Gastroesophageal sphincter (tissue), 4 donors: ENCODE measurements at regions not wholly inside any gene's neighbourhood (a gene's known extent, or its start where the extent isn't known, plus 50 kb on each side); places are given as distances from the start of the nearest gene placed in this dataset.

Experiments used
- ATAC-seq: fragments of 150-250 bp; one replicate; pipeline ENCODE4 v1.9.1; 2016; ENCODE audit warnings: mild to moderate bottlenecking, moderate library complexity
- H3K27ac ChIP-seq, 4 donors: fragments of 200-600 bp; sonication (generic) in 3 of 4; 1 replicate in 3 of 4; 2 replicates in 1 of 4; pipeline ENCODE4 v1.5.1; 2016 to 2019
- H3K27me3 ChIP-seq: fragments of 200-600 bp; sonication (generic); one replicate; pipeline ENCODE4 v1.5.1; 2019
- H3K36me3 ChIP-seq, 2 donors: fragments of 200-600 bp; sonication (generic); one replicate each; pipeline ENCODE4 v1.5.1; 2019; ENCODE audit warnings: control low read depth in 1 of 2
- H3K4me1 ChIP-seq, 3 donors: fragments of 200-600 bp; sonication (generic); 1 replicate in 2 of 3; 2 replicates in 1 of 3; pipeline ENCODE4 v1.5.1; 2016 to 2019; ENCODE audit warnings: control low read depth in 2 of 3
- H3K4me3 ChIP-seq, 2 donors: fragments of 200-600 bp; sonication (generic); one replicate each; pipeline ENCODE4 v1.5.1; 2019; ENCODE audit warnings: mild to moderate bottlenecking in 1 of 2, moderate library complexity in 1 of 2
- H3K9me3 ChIP-seq, 3 donors: fragments of 200-600 bp; sonication (generic); one replicate each; pipeline ENCODE4 v1.5.1; 2017 to 2019; ENCODE audit warnings: control low read depth in 2 of 3
- EP300 ChIP-seq: sonication (generic); formaldehyde crosslinking; IDR thresholded peaks from one replicate; pipeline ENCODE4 v1.6.1; 2017; ENCODE audit warnings: antibody characterized with exemption, mild to moderate bottlenecking
- POLR2A ChIP-seq, 2 donors: fragments of 450-650 bp; IDR thresholded peaks; one replicate each; pipeline ENCODE4 v1.6.1; 2017; ENCODE audit warnings: antibody characterized with exemption in 2 of 2, mild to moderate bottlenecking in 2 of 2, moderate library complexity in 1 of 2
- POLR2AphosphoS5 ChIP-seq: sonication (generic); formaldehyde crosslinking; IDR thresholded peaks from one replicate; pipeline ENCODE4 v1.6.1; 2017; ENCODE audit warnings: antibody characterized with exemption
- WGBS, 2 donors: methylation state at CpG; one replicate each; pipeline ENCODE4 v1.1.5; 2018; ENCODE audit warnings: low coverage in 1 of 2; 5-methylcytosine and 5-hydroxymethylcytosine counted together
- TF ChIP-seq, protein P1 (sequence below), 4 experiments: fragments of 200-600 bp in 2 of 4; fragments of 450-650 bp in 2 of 4; sonication (generic) in 1 of 4; IDR thresholded peaks; one replicate each; pipeline ENCODE4 v1.5.1; 2017 to 2019; ENCODE audit warnings: antibody characterized with exemption in 4 of 4, mild to moderate bottlenecking in 2 of 4, moderate library complexity in 2 of 4

DNA sequence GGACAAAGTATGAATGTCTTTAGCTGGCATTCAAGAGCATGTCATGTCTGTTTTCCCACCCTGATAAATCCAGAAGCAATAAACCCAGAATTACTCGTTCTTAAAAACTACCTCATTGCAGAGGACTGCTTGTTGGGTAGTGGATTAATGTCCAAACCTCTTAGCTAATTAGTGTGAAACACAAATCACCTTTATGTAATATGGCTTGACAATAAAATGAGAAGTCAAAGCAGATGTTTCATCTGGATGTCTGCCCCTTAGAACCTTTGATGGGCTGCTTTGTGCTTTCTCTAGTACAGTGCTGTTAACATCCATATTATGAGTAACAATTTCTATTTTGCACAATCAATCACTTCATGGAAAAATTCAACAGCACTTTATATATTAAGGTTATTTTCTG, 149.1 kb upstream of the TUT7 start:
- no peaks in the 10 kb centered on the region for H3K9me3 ChIP-seq
- TF ChIP-seq, protein P1, sequence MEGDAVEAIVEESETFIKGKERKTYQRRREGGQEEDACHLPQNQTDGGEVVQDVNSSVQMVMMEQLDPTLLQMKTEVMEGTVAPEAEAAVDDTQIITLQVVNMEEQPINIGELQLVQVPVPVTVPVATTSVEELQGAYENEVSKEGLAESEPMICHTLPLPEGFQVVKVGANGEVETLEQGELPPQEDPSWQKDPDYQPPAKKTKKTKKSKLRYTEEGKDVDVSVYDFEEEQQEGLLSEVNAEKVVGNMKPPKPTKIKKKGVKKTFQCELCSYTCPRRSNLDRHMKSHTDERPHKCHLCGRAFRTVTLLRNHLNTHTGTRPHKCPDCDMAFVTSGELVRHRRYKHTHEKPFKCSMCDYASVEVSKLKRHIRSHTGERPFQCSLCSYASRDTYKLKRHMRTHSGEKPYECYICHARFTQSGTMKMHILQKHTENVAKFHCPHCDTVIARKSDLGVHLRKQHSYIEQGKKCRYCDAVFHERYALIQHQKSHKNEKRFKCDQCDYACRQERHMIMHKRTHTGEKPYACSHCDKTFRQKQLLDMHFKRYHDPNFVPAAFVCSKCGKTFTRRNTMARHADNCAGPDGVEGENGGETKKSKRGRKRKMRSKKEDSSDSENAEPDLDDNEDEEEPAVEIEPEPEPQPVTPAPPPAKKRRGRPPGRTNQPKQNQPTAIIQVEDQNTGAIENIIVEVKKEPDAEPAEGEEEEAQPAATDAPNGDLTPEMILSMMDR (IDR thresholded peaks at IDR 0.05) = no peak
- no peak for TF ChIP-seq EP300
- no peak for TF ChIP-seq POLR2AphosphoS5
- no peak for TF ChIP-seq POLR2A (IDR thresholded peaks at IDR 0.05)
- H3K27ac ChIP-seq = no peak overlapping the region
- no peak for ATAC-seq
- H3K4me1 ChIP-seq = peaks cover 0 to 6% (median 0%) of the 10 kb centered on the region in 3 donors
- H3K4me3 ChIP-seq = no peak overlapping the region
- H3K27me3 ChIP-seq = no peaks in the 10 kb centered on the region
- WGBS, 2 donors = 70 to 78% methylated on average over 1 of the region's 1 CpG
- no peaks in the 10 kb centered on the region for H3K36me3 ChIP-seq

DNA sequence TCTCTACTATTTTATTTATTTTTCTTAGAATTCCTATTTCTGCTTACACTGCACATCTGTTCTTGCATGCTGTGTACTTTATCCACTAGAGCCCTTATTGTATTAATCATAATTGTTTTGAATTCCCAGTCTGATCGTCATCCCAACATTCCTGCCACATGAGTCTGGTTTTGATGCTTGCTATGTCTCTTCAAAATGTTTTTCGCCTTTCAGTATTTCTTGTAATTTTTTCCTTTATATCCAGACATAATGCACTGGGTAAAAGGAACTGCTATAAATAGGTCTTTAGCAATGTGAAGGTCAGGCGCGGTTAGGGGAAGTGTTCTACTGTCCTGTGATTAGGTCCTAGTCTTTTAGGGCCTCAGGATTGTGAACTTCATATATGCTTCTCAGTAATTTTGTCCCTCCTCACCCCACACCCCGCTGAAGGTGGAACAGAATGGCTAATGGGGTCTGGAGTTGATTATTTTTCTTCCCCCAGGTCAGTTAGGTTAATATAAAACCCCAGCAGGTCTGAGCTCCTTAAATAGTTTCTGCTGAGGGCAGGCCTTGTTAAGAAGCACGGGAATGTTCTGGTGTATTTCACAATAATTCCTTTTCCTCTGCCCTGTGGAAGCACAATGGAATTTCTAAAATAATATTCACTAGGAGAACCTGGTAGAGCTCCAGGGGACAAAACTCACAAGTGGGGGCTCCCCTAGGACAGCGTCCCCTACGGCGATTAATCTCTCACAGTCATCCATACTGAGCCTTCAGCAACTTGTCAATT, 146.6 kb upstream of the TUT7 start:
- Histone ChIP-seq H3K36me3 (no peaks in the 10 kb centered on the region), H3K9me3 (no peaks in the 10 kb centered on the region), H3K4me3 (no peak overlapping the region), H3K4me1 (peaks cover 0 to 6% (median 0%) of the 10 kb centered on the region in 3 donors), H3K27ac (peak overlapping the region in 3 of 4 donors; percentile 23 to 49 (median 30)), H3K27me3 (no peaks in the 10 kb centered on the region)
- TF ChIP-seq EP300 (no peak), POLR2AphosphoS5 (peak; percentile 30)
- TF ChIP-seq, protein P1 (IDR thresholded peaks at IDR 0.05) = peak in 1 of 4 experiments; percentile 10
- ATAC-seq = peak; percentile 78
- 36 to 59% methylated on average over 6 to 9 of the region's 9 CpGs for WGBS, 2 donors

DNA sequence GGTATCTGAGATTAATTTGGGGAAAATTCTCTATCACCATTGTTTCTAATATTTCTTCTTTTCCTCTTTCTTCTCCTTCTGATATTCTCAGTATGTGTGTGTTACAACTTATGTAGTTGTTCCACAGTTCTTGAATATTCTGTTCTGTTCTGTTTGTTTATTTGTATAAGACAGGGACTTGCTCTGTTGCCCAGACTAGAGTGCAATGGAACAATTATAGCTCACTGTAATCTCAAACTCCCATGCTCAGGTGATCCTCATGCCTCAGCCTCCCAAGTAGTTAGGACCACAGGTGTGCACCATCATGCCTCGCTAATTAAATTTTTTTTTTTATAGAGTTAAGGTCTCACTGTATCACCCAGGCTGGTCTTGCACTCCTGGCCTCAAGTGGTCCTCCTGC, 145.8 kb upstream of the TUT7 start:
- Histone ChIP-seq H3K9me3 (no peaks in the 10 kb centered on the region), H3K27ac (no peak overlapping the region), H3K27me3 (no peaks in the 10 kb centered on the region), H3K4me1 (peaks cover 0 to 6% (median 0%) of the 10 kb centered on the region in 3 donors), H3K4me3 (no peak overlapping the region), H3K36me3 (no peaks in the 10 kb centered on the region)
- no peak for ATAC-seq
- TF ChIP-seq EP300 (no peak), POLR2AphosphoS5 (no peak), POLR2A (IDR thresholded peaks at IDR 0.05) (no peak)
- TF ChIP-seq, protein P1 (IDR thresholded peaks at IDR 0.05) = no peak
- WGBS, 2 donors = 100% methylated on average over 1 of the region's 1 CpG

GRCh38 chr9:86494644-86495111, 140.5 kb upstream of the TUT7 start:
- 60 to 70% methylated on average over 3 to 5 of the region's 5 CpGs for WGBS, 2 donors
- Histone ChIP-seq H3K36me3 (no peaks in the 10 kb centered on the region), H3K9me3 (no peaks in the 10 kb centered on the region), H3K27ac (no peak overlapping the region), H3K4me1 (no peaks in the 10 kb centered on the region), H3K27me3 (no peaks in the 10 kb centered on the region), H3K4me3 (no peak overlapping the region)
- no peak for ATAC-seq
- TF ChIP-seq EP300 (no peak), POLR2AphosphoS5 (no peak), POLR2A (IDR thresholded peaks at IDR 0.05) (no peak)

DNA sequence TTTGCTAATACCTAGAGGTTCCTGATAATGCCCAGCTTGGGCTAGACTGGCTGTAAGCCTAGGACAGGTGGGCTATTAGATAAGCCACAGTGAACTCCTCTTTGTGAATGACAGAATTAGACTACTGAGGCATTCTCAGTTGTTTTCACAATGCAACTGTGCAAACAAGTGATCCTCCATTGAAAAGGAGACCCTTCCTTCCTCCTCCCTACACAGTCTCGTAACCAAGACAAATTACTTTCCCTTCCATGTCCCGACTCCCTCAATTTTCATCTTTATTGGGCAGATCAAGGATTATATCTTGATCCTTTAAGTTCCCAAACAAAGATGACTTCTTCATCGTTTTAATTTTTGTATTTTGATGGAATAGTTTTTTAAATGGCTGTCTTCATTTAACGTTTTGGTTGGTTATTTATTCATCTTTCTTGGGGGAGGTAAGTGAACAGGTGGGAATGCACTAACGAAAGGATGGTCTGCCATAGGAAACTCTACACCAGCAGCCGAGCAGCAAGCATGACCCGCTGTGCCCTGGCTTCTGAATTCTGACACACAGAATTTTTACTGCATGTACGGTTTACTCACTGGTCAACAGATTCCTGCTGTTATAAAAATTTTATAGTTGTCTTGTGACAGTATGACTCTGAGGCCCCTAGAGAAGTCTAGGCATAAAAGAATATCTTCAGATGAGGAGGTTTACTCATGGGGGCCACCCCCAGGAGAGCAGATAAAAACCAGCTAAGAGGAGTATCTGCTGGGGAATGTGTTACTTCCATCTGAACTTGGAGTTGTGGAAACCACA, 137.5 kb upstream of the TUT7 start:
- ATAC-seq = no peak
- no peaks in the 10 kb centered on the region for H3K27me3 ChIP-seq
- TF ChIP-seq EP300 (no peak), POLR2A (IDR thresholded peaks at IDR 0.05) (no peak), POLR2AphosphoS5 (no peak)
- TF ChIP-seq, protein P1 (IDR thresholded peaks at IDR 0.05) = no peak
- H3K4me1 ChIP-seq = peaks cover 0 to 4% (median 0%) of the 10 kb centered on the region in 3 donors
- H3K36me3 ChIP-seq = no peaks in the 10 kb centered on the region
- no peak overlapping the region for H3K27ac ChIP-seq
- WGBS, 2 donors = 76 to 88% methylated on average over 7 to 8 of the region's 8 CpGs
- no peak overlapping the region for H3K4me3 ChIP-seq
- H3K9me3 ChIP-seq = no peaks in the 10 kb centered on the region
